ENCODE measurements at regions not wholly inside any gene's neighbourhood (a gene's known extent, or its start where the extent isn't known, plus 50 kb on each side); places are given as distances from the start of the nearest gene placed in this dataset.

DNA sequence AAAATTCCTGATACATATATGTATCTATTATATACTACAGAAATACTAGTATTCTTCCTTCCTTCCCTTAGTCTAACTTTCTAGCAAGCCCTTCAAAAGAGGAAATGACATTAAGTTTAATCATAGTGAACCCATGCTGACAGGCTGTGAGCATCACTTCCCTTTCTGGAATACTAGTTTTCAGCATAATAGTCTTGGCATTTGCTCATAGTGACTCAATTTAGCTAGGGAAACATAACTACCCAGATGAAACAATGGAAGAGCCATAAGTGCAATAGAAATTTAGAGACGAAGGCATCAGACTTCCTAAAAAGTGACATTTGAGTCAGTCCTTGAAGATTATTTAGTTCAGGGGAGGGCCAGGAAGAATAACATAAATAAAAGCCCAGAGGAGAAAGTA, 184.5 kb upstream of the CRY1 start:
- ATAC-seq, result no peak
- no peak for DNase-seq

GRCh38 chr12:107282628-107283027, 189.3 kb upstream of the CRY1 start:
- DNase-seq (no peak), ATAC-seq (no peak)

GRCh38 chr12:107283652-107284051, 190.3 kb upstream of the CRY1 start:
- ATAC-seq, result no peak

GRCh38 chr12:107284692-107285091, 191.3 kb upstream of the CRY1 start:
- ATAC-seq (no peak), DNase-seq (no peak)

More at GRCh38 chr12:107283652-107284051, 190.3 kb upstream of the CRY1 start:
- DNase-seq, result no peak

GRCh38 chr12:107287436-107288413, 194.4 kb upstream of the CRY1 start:
- DNase-seq (peak; percentile 15), ATAC-seq (peak; percentile 93)

DNA sequence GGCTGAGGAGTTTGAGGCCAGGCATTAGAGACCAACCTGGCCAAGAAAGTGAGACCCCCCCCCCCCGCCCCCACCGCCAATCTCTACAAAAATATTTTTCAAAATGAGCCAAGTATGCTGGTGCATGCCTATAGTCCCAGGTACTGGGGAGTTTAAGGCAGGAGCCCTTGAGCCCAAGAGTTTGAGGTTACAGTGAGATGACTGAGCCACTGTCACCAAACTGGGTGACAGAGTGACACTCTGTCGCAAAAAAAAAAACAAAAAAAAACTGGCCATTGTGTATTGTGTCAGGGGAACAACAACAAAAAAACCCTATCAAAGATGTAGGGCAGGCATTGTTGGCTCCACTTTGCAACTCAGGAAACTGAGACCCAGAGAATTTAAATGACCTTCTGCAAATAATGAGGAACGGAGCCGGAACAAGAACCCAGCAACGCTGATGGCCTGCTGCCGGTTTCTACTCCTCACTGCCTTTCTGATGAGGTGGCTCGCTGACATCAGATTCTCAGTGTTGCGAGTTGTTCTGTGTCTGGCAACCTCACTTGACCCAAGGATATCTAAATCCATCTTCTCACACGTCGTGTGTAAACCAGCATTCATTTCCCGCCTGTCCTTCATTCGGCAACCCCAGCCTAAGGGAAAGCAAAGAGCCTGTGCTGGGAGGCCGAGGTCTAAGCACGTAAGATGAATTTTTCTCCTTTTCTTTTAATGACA, 195.2 kb upstream of the CRY1 start:
- ATAC-seq (no peak), DNase-seq (no peak)

GRCh38 chr12:107291018-107291417, 197.7 kb upstream of the CRY1 start:
- ATAC-seq (no peak), DNase-seq (no peak)

GRCh38 chr12:107296681-107297089, 203.3 kb upstream of the CRY1 start:
- ATAC-seq, result no peak
- DNase-seq, result no peak

DNA sequence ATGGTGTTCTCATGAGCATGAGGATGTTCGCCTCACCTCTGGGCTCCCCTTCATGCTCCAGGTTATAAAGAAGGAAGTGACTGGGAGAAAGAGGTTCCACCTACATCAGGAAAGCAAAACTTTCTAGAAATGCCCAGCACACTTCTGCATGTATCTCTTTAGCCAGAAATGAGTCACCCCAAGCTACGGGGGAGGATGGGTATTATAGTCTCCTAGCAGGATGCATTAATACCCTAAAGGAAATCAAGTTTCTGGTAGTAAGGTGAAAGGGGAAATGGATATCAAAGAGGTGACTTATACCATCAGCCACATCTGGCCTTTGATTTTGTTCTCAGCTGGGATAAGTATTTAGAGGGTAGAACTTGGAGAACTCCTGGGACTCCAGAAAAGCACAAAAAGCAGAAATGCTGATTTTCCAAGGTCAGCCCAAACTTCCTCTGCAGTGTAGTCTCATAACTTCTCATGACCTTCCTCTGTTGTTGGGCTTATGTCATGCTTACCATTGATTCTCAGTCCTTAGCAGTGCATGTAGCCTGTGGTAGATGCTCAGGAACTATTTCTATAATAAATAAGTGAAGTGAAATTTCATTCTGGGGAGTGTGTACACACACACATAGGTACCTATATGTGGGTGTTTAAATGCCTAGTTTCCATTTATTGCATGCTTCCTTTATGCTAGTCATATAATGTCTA, 209.4 kb upstream of the CRY1 start:
- DNase-seq, result no peak
- ATAC-seq, result no peak

DNA sequence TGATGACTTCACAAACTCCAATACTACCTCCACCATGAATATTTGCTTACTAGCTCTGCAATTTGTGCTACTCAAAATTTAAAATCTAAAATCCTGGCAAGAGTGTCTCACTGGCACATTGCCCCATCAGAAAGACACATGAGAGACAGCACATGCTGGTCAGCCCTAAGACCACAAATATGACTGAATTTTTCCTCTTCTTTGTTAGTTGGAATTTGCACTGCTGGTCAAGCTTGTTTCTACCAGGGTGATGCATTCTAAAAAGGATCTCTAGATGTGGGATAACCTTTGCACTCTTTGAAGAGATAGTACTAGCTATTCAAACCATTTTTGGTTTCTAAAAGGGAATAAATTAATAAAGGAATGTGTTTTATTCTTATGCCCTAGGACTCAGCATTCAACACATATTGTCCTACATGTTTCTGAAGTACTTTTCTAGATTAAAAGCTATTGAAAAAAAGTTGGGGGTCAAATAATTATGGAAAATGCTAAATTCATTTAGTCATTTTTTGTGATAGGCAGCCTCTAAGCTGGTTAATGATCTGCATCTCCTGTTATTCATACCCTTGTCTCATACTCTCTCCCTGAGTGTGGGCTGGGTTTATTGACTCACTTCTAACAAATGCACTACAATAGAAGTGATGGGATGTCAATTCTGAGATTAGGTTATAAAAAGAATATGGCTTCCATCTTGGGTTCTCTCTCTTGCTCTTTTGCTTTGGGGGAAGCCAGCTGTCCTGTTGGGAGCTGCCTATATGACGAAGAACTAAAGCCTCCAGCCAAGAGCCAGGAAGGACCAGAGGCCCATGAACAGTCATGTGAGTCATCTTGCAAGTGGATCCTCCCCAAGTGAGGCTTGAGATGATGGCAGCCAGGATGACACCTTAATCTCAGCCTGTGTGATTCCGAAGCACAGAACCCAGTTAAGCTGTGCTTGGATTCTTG, 211.5 kb upstream of the CRY1 start:
- DNase-seq (no peak), ATAC-seq (peak; percentile 63)

DNA sequence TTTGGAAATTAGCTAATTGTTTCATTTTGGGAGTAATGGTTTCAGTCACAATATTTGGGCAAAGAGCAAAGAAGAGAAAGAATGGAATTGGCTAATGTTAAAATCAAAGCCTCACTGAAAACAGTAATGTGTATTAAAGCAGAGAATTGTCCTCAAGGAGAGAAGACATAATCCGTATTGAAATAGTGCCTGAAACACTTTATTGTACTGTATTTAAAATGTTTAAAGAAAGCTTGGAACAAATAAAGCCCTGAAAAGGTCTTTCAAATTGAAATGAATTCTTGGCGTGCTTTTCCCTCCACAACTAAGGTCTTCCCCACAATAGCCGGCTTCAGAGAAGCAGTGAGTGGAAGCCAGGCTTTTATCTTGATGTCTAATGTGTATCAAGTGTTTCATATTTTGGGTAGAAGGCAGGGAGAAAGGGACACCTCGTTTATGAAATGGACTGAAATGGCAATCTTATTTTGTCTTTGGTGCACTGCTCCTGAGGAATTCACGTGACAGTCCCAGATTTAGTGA, 212.9 kb upstream of the CRY1 start:
- no peak for ATAC-seq

GRCh38 chr12:107308310-107308709, 215.0 kb upstream of the CRY1 start:
- ATAC-seq, result no peak
- no peak for DNase-seq

More for the DNA sequence above, 212.9 kb upstream of the CRY1 start:
- DNase-seq, result no peak

GRCh38 chr12:107309020-107309419, 215.7 kb upstream of the CRY1 start:
- no peak for ATAC-seq
- DNase-seq, result no peak

GRCh38 chr12:107310621-107311020, 217.3 kb upstream of the CRY1 start:
- DNase-seq (no peak), ATAC-seq (no peak)

GRCh38 chr12:107311682-107312081, 218.3 kb upstream of the CRY1 start:
- DNase-seq (no peak), ATAC-seq (no peak)

GRCh38 chr12:107317751-107318555, 224.6 kb upstream of the CRY1 start:
- ATAC-seq (peak; percentile 62), DNase-seq (peak; percentile 87)

DNA sequence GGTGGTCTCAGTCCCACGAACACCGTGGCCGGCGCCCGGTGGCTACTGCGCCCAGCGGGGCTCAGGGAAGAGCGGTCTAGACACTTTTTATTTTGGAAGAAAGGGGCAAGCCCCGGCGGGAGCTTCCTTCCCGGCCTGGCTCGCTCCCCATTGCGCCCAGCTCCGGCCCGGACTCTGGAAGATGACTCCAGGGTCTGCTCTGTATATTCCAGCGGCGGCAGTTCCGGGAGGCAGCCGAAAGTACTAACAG, 225.1 kb upstream of the CRY1 start:
- DNase-seq, result no peak
- no peak for ATAC-seq

DNA sequence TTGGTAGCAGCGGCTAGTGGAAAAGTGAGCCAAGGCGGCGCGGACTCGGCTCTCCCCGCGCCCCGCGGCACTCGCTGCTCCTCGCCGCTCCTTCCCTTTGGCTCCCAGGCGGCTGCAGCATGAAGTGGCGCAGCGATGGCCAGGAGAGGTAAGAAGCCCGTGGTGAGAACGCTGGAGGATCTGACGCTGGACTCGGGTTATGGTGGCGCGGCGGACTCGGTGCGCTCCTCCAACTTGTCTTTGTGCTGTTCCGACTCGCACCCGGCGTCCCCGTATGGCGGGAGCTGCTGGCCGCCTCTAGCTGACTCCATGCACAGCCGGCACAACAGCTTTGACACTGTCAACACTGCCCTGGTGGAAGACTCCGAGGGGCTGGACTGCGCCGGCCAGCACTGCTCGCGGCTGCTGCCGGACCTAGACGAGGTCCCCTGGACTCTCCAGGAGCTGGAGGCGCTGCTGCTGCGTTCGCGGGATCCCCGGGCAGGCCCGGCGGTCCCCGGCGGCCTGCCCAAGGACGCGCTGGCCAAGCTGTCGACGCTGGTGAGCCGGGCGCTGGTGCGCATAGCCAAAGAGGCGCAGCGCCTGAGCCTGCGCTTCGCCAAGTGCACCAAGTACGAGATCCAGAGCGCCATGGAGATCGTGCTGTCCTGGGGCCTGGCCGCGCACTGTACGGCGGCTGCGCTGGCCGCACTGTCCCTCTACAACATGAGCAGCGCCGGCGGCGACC, 225.6 kb upstream of the CRY1 start:
- ATAC-seq (no peak), DNase-seq (peak; percentile 36)

DNA sequence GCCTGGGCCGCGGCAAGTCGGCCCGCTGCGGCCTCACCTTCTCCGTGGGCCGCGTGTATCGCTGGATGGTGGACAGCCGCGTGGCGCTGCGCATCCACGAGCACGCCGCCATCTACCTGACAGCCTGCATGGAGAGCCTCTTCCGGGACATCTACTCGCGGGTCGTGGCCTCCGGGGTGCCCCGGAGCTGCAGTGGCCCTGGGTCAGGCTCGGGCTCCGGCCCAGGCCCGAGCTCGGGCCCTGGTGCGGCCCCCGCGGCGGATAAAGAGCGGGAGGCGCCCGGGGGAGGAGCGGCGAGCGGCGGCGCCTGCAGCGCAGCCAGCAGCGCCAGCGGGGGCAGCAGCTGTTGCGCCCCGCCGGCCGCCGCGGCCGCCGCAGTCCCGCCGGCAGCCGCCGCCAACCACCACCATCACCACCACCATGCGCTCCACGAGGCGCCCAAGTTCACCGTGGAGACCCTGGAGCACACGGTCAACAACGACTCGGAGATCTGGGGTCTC, 226.2 kb upstream of the CRY1 start:
- ATAC-seq (no peak), DNase-seq (no peak)

Data from stimulated activated naive CD8-positive, alpha-beta T cell treated with anti-CD3 and anti-CD28 coated beads, Interleukin-15, Interleukin-2, amounts not matched to agents 100 U/mL and 50 U/mL, for 24 hours (primary cell).